ENCODE measurements at regions not wholly inside any gene's neighbourhood (a gene's known extent, or its start where the extent isn't known, plus 50 kb on each side); places are given as distances from the start of the nearest gene placed in this dataset.

DNA sequence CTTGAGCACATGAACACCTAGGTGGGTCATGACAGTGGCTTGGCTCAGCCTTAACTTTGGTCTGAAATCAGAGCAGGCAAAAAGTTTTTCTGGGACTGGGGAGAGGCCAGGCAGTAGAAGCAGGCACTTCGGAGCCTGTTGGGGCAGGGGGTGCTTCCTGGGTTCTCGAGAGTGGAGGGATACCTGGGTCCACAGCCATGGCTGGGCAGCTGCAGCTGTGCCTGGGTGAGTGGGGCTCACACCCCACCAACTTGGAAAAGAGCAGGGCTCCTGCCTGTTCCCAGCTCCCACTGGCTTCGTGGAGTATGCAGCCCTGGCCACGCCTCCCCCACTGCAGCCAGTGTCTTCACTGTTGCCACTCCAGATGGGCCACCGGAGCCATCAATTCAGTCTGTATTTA lies 56.4 kb upstream of the NUDT6 start:
- Histone ChIP-seq H2AFZ (ENCODE audit: low read depth) (no peak overlapping the region), H3K9ac (no peak overlapping the region), H3K4me1 (ENCODE audit: low read depth, poor library complexity, severe bottlenecking) (no peaks in the 10 kb centered on the region), H3K27ac (no peak overlapping the region), H3K36me3 (ENCODE audit: insufficient read depth) (no peaks in the 10 kb centered on the region), H3K79me2 (ENCODE audit: insufficient read depth, low read depth) (no peaks in the 10 kb centered on the region), H4K20me1 (ENCODE audit: insufficient read depth) (no peaks in the 10 kb centered on the region), H3K4me3 (IDR thresholded peaks at IDR 0.05; ENCODE audit: insufficient read depth, low read depth, low read length) (no peak overlapping the region), H3K4me2 (no peak overlapping the region), H3K27me3 (ENCODE audit: insufficient read depth, low read depth) (no peaks in the 10 kb centered on the region)
- TF ChIP-seq CTCF (conservative IDR thresholded peaks at IDR 0.05; ENCODE audit: low read depth, low read length), result no peak

DNA sequence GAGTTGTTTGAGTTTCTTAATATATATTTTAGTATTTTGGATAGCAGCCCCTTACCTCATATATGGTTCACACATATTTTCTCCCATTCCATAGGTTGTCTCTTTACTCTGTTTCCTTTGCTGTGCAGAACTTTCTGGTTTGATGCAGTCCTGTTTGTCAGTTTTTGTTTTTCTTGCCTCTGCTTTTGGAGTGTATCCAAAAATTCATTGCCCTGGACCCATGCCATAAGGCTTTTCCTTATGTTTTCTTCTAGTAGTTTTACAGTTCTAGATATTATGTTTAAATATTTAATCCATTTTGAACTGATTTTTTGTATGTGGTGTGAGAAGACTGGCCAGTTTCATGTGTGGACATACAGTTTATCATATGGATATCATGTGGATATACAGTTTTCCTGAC lies 58.5 kb upstream of the NUDT6 start:
- no peak overlapping the region for H3K4me2 ChIP-seq
- H4K20me1 ChIP-seq (ENCODE audit: insufficient read depth), result no peaks in the 10 kb centered on the region
- no peak overlapping the region for H3K4me3 ChIP-seq (IDR thresholded peaks at IDR 0.05; ENCODE audit: insufficient read depth, low read depth, low read length)
- no peaks in the 10 kb centered on the region for H3K4me1 ChIP-seq (ENCODE audit: low read depth, poor library complexity, severe bottlenecking)
- H3K36me3 ChIP-seq (ENCODE audit: insufficient read depth), result no peaks in the 10 kb centered on the region
- no peaks in the 10 kb centered on the region for H3K27me3 ChIP-seq (ENCODE audit: insufficient read depth, low read depth)
- no peak for TF ChIP-seq CTCF (conservative IDR thresholded peaks at IDR 0.05; ENCODE audit: low read depth, low read length)
- no peak overlapping the region for H3K9ac ChIP-seq
- H3K27ac ChIP-seq, result no peak overlapping the region
- no peaks in the 10 kb centered on the region for H3K79me2 ChIP-seq (ENCODE audit: insufficient read depth, low read depth)
- H2AFZ ChIP-seq (ENCODE audit: low read depth), result no peak overlapping the region

DNA sequence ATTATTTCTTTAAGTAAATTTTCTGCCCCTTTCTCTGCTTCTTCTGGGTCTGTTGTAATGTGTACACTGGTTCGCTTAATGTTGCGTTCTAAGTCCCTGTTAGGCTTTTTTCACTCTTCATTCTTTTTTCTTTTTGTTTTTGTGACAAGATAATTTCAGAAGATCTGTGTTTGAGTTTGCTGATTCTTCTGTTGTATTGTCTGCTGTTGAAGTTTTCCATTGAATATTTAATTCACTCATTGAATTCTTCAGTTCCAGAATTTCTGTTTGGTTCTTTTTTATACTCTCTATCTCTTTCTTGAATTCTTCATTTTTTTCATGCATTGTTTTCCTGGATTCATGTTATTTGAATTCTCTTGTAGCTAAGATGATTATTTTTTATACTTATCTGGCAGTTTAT lies 66.3 kb upstream of the NUDT6 start:
- Histone ChIP-seq H3K9ac (no peak overlapping the region), H3K27me3 (ENCODE audit: insufficient read depth, low read depth) (no peaks in the 10 kb centered on the region), H3K79me2 (ENCODE audit: insufficient read depth, low read depth) (no peaks in the 10 kb centered on the region), H3K27ac (no peak overlapping the region), H4K20me1 (ENCODE audit: insufficient read depth) (no peaks in the 10 kb centered on the region), H3K36me3 (ENCODE audit: insufficient read depth) (no peaks in the 10 kb centered on the region), H2AFZ (ENCODE audit: low read depth) (no peak overlapping the region), H3K4me3 (IDR thresholded peaks at IDR 0.05; ENCODE audit: insufficient read depth, low read depth, low read length) (no peak overlapping the region), H3K4me1 (ENCODE audit: low read depth, poor library complexity, severe bottlenecking) (no peaks in the 10 kb centered on the region), H3K4me2 (no peak overlapping the region)
- no peak for TF ChIP-seq CTCF (conservative IDR thresholded peaks at IDR 0.05; ENCODE audit: low read depth, low read length)

DNA sequence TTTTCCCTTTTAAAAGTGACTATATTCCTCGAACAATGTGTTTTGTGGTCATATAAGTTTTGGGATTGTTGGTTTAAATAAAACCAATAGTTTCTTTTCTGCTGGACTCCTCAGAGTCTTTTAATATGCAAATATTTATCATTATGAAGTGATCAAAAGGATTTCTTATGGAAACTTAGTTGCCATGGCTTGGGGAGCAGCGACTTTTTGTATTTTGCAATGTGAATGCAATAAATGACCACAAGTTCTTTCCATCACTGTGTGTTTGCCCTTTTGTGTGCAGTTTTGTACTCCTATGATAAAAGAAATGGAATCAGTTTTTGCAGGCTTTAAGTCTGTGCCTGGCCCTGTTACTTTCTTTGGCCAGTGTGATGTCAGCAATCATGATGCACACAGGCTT lies 68.5 kb upstream of the NUDT6 start:
- H3K36me3 ChIP-seq (ENCODE audit: insufficient read depth), result no peaks in the 10 kb centered on the region
- H3K27me3 ChIP-seq (ENCODE audit: insufficient read depth, low read depth), result no peaks in the 10 kb centered on the region
- H3K79me2 ChIP-seq (ENCODE audit: insufficient read depth, low read depth), result no peaks in the 10 kb centered on the region
- H4K20me1 ChIP-seq (ENCODE audit: insufficient read depth), result no peaks in the 10 kb centered on the region
- H3K4me1 ChIP-seq (ENCODE audit: low read depth, poor library complexity, severe bottlenecking), result no peaks in the 10 kb centered on the region
- no peak overlapping the region for H3K27ac ChIP-seq
- no peak overlapping the region for H3K4me3 ChIP-seq (IDR thresholded peaks at IDR 0.05; ENCODE audit: insufficient read depth, low read depth, low read length)
- H3K9ac ChIP-seq, result no peak overlapping the region
- H3K4me2 ChIP-seq, result no peak overlapping the region
- TF ChIP-seq CTCF (conservative IDR thresholded peaks at IDR 0.05; ENCODE audit: low read depth, low read length), result no peak
- H2AFZ ChIP-seq (ENCODE audit: low read depth), result no peak overlapping the region

- Histone ChIP-seq H3K79me2 (ENCODE audit: insufficient read depth, low read depth) (no peaks in the 10 kb centered on the region), H3K36me3 (ENCODE audit: insufficient read depth) (no peaks in the 10 kb centered on the region), H3K9ac (no peak overlapping the region), H3K4me3 (IDR thresholded peaks at IDR 0.05; ENCODE audit: insufficient read depth, low read depth, low read length) (no peak overlapping the region), H3K4me1 (ENCODE audit: low read depth, poor library complexity, severe bottlenecking) (no peaks in the 10 kb centered on the region), H2AFZ (ENCODE audit: low read depth) (no peak overlapping the region), H3K4me2 (no peak overlapping the region), H4K20me1 (ENCODE audit: insufficient read depth) (no peaks in the 10 kb centered on the region), H3K27ac (no peak overlapping the region), H3K27me3 (ENCODE audit: insufficient read depth, low read depth) (no peaks in the 10 kb centered on the region)
- TF ChIP-seq CTCF (conservative IDR thresholded peaks at IDR 0.05; ENCODE audit: low read depth, low read length), result no peak
These were observed 69.7 kb upstream of the NUDT6 start for GRCh38 chr4:122992057-122992456.

All from KMS-11 (cell line).